Gastroesophageal sphincter (tissue), 3 donors: ENCODE measurements at regions not wholly inside any gene's neighbourhood (a gene's known extent, or its start where the extent isn't known, plus 50 kb on each side); places are given as distances from the start of the nearest gene placed in this dataset.

Experiments
- POLR2A ChIP-seq, 2 donors: fragments of 450-650 bp; IDR thresholded peaks; one replicate each; pipeline ENCODE4 v1.6.1; 2017; ENCODE audit warnings: antibody characterized with exemption in 2 of 2, mild to moderate bottlenecking in 2 of 2, moderate library complexity in 1 of 2
- POLR2AphosphoS5 ChIP-seq: sonication (generic); formaldehyde crosslinking; IDR thresholded peaks from one replicate; pipeline ENCODE4 v1.6.1; 2017; ENCODE audit warnings: antibody characterized with exemption
- TF ChIP-seq, protein P1 (sequence below), 4 experiments: fragments of 200-600 bp in 2 of 4; fragments of 450-650 bp in 2 of 4; sonication (generic) in 1 of 4; IDR thresholded peaks; one replicate each; pipeline ENCODE4 v1.5.1; 2017 to 2019; ENCODE audit warnings: antibody characterized with exemption in 4 of 4, mild to moderate bottlenecking in 2 of 4, moderate library complexity in 2 of 4

DNA sequence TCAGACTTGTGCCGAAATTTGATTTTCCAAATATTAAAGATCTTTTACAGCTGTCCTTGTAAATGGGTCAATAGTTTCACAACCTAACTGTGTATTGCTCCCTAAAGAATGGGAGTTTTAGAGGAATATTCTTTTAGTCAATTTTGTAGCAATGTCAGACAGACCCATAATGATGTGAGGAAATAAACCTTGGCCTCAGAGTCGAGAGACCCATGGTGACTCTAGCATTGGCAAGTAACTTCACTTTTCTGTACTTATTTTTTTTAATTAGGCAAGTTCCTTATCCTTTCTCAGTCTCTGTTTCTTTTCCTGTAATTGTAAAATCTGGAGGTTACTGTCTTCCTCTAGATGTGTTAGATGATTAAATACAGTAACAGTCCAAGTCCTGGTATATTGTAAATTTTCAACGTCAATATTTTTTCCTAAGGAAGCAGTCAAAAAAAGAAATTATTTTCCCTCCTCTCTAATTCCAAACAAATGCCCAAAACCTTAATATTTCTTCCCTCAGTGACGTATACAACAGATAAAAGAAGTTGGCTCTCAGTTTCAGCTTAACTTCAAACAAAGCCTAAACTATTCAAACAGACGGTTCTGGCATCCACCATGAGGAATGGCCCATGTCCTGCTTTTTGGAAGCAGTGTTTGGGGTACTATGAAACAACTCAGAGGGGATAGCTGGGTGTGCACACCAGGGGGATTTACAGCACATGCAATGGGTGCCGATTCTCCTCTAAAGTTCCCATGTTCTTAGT lies 466.7 kb downstream of the TNS1 start:
- TF ChIP-seq, protein P1, sequence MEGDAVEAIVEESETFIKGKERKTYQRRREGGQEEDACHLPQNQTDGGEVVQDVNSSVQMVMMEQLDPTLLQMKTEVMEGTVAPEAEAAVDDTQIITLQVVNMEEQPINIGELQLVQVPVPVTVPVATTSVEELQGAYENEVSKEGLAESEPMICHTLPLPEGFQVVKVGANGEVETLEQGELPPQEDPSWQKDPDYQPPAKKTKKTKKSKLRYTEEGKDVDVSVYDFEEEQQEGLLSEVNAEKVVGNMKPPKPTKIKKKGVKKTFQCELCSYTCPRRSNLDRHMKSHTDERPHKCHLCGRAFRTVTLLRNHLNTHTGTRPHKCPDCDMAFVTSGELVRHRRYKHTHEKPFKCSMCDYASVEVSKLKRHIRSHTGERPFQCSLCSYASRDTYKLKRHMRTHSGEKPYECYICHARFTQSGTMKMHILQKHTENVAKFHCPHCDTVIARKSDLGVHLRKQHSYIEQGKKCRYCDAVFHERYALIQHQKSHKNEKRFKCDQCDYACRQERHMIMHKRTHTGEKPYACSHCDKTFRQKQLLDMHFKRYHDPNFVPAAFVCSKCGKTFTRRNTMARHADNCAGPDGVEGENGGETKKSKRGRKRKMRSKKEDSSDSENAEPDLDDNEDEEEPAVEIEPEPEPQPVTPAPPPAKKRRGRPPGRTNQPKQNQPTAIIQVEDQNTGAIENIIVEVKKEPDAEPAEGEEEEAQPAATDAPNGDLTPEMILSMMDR (IDR thresholded peaks at IDR 0.05), result no peak
- TF ChIP-seq POLR2AphosphoS5, result no peak
- no peak for TF ChIP-seq POLR2A (IDR thresholded peaks at IDR 0.05)
